ENCODE measurements at regions not wholly inside any gene's neighbourhood (a gene's known extent, or its start where the extent isn't known, plus 50 kb on each side); places are given as distances from the start of the nearest gene placed in this dataset.

DNA sequence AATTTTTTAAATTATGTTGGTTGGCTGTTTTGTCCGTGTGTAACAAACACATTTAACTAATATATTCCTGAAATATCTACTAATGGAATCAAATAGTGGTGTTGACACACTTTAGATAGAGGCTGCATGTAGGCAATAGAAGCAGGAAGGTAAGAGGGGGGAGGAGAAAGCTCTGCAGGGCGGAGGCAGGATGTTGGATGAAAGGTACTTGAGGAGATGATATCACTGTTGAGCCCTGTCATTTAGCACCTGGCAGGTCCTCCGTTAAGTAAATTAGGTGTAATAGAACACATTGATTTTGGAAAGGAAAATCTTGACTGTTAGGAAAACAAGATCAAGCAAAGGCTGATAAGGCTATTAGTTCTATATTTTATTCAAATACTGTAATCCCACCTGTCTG lies 618.7 kb downstream of the PKHD1 start:
- H3K36me3 ChIP-seq (ENCODE audit: insufficient read depth, low read length, poor library complexity, severe bottlenecking), result no peaks in the 10 kb centered on the region
- CTCF ChIA-PET, result no interaction called here

DNA sequence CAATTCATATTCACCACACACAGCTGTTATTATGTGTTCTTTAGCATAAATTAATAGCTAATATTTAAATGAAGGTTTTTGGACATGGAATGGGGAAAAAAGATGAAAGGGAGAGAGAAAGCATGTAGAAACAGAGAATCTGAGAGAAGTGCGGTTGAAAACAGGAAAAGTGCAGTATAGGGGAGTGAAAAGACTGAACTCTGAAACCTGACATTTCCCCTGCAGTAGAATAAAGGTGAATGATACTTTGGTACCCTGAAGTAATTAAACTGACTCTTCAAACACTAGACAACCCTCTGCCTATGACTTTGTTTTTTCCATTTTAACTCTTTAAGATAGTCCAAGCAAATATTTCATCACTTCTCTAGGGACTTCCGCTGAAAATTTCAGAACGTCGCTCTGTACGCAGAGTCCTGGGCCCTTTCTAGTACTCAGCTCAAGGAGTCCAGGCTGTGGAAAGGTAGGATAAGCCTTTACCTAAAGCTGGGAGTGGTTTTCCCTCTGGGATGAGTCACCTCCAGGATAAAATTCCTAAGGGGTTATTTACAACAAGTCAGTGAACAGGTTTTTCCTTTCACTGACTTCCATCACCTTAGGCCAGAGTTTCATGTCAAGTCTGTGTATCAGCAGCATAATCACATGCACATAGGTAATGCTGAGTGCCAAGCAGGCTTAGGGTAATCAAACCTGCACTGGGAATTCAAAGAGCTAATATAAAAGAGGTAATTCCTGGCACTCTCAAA lies 614.5 kb downstream of the PKHD1 start:
- Histone ChIP-seq H3K9me3 (ENCODE audit: low read depth, low read length, poor library complexity, severe bottlenecking) (no peaks in the 10 kb centered on the region), H3K27ac (ENCODE audit: low read depth, low read length, poor library complexity, severe bottlenecking) (no peak overlapping the region), H3K27me3 (replicated peaks; ENCODE audit: insufficient read depth, low read depth, low read length, poor library complexity) (no peaks in the 10 kb centered on the region), H3K36me3 (ENCODE audit: insufficient read depth, low read length, poor library complexity, severe bottlenecking) (no peaks in the 10 kb centered on the region), H3K4me1 (ENCODE audit: insufficient read depth, low read length, poor library complexity, severe bottlenecking) (no peaks in the 10 kb centered on the region), H3K4me3 (ENCODE audit: low read depth, low read length, poor library complexity, severe bottlenecking) (no peak overlapping the region)
- DNase-seq (ENCODE audit: low spot score), result no peak
- intact Hi-C loops (cut with micrococcal nuclease; ENCODE audit: unreplicated experiment), result no loop called here
- ChIA-PET CTCF (no interaction called here), POLR2A (ENCODE audit: low non-redundant PET) (no interaction called here)
- no TSS peak for BruUV-seq (replicated peaks)
- no peak for TF ChIP-seq EZH2 (IDR thresholded peaks at IDR 0.05; ENCODE audit: borderline replicate concordance, low read depth, low read length, poor library complexity, severe bottlenecking)
- TF ChIP-seq, protein P1, sequence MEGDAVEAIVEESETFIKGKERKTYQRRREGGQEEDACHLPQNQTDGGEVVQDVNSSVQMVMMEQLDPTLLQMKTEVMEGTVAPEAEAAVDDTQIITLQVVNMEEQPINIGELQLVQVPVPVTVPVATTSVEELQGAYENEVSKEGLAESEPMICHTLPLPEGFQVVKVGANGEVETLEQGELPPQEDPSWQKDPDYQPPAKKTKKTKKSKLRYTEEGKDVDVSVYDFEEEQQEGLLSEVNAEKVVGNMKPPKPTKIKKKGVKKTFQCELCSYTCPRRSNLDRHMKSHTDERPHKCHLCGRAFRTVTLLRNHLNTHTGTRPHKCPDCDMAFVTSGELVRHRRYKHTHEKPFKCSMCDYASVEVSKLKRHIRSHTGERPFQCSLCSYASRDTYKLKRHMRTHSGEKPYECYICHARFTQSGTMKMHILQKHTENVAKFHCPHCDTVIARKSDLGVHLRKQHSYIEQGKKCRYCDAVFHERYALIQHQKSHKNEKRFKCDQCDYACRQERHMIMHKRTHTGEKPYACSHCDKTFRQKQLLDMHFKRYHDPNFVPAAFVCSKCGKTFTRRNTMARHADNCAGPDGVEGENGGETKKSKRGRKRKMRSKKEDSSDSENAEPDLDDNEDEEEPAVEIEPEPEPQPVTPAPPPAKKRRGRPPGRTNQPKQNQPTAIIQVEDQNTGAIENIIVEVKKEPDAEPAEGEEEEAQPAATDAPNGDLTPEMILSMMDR (conservative IDR thresholded peaks at IDR 0.05; ENCODE audit: low read depth, low read length), result no peak

More for the DNA sequence above, 618.7 kb downstream of the PKHD1 start:
- intact Hi-C loops (cut with micrococcal nuclease; ENCODE audit: unreplicated experiment), result no loop called here
- no peak for DNase-seq (ENCODE audit: low spot score)
- Histone ChIP-seq H3K27ac (ENCODE audit: low read depth, low read length, poor library complexity, severe bottlenecking) (no peak overlapping the region), H3K9me3 (ENCODE audit: low read depth, low read length, poor library complexity, severe bottlenecking) (no peaks in the 10 kb centered on the region), H3K27me3 (replicated peaks; ENCODE audit: insufficient read depth, low read depth, low read length, poor library complexity) (no peaks in the 10 kb centered on the region), H3K4me3 (ENCODE audit: low read depth, low read length, poor library complexity, severe bottlenecking) (no peak overlapping the region), H3K4me1 (ENCODE audit: insufficient read depth, low read length, poor library complexity, severe bottlenecking) (no peaks in the 10 kb centered on the region)
- BruUV-seq (replicated peaks), result no TSS peak
- TF ChIP-seq, protein P1 (conservative IDR thresholded peaks at IDR 0.05; ENCODE audit: low read depth, low read length), result no peak
- TF ChIP-seq EZH2 (IDR thresholded peaks at IDR 0.05; ENCODE audit: borderline replicate concordance, low read depth, low read length, poor library complexity, severe bottlenecking), result no peak
- POLR2A ChIA-PET (ENCODE audit: low non-redundant PET), result no interaction called here

DNA sequence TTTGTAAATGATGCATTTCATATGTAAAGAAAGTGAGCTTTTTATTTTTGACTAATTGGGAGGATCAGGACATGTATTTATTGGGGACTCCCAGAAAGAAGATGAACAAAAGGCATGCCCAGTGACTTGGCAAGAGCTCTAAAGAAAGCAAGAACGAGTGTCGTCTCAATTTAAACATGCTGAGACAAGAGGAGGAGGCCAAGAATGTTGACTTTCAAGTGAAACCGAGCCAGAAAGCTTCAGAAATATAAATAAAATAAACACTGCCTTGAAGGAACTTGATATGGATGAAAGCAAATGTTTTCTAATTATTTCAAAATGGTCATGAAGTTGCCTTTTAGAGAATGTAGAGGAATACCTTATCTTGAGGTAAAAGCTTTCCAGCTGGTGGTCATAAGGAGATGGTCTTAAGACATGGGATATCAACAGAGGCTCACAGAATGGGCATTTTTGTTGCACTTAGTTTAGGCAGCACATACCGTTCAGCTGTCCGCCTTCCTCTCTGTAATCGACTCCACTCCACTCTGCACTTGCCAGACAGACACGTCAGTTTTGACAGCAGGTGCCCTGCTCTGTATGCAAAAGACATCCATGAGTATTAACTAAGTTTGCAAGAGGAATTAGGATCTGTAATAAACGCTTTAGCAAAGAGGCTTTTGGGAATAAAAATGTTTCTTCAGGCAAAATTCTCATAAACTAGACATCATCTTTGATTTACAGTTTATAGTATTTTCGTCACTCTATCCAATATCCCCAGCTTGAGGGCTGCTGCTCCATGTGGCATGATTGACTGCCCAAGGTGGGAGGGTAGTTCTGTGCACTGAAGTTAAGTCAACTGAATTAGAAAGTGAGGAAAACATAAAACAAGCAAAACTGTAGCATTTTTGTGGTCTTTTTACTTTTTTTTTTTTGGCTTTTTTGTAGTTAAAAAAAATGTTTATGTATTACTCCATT lies 613.1 kb downstream of the PKHD1 start:
- H3K27ac ChIP-seq (ENCODE audit: low read depth, low read length, poor library complexity, severe bottlenecking), result no peak overlapping the region
- no peaks in the 10 kb centered on the region for H3K36me3 ChIP-seq (ENCODE audit: insufficient read depth, low read length, poor library complexity, severe bottlenecking)
- ChIA-PET POLR2A (ENCODE audit: low non-redundant PET) (no interaction called here), CTCF (no interaction called here)
- no peaks in the 10 kb centered on the region for H3K4me1 ChIP-seq (ENCODE audit: insufficient read depth, low read length, poor library complexity, severe bottlenecking)
- no peaks in the 10 kb centered on the region for H3K27me3 ChIP-seq (replicated peaks; ENCODE audit: insufficient read depth, low read depth, low read length, poor library complexity)
- no peak for TF ChIP-seq EZH2 (IDR thresholded peaks at IDR 0.05; ENCODE audit: borderline replicate concordance, low read depth, low read length, poor library complexity, severe bottlenecking)
- TF ChIP-seq, protein P1 (conservative IDR thresholded peaks at IDR 0.05; ENCODE audit: low read depth, low read length), result no peak
- intact Hi-C loops (cut with micrococcal nuclease; ENCODE audit: unreplicated experiment), result no loop called here
- no TSS peak for BruUV-seq (replicated peaks)
- DNase-seq (ENCODE audit: low spot score), result no peak
- no peaks in the 10 kb centered on the region for H3K9me3 ChIP-seq (ENCODE audit: low read depth, low read length, poor library complexity, severe bottlenecking)
- H3K4me3 ChIP-seq (ENCODE audit: low read depth, low read length, poor library complexity, severe bottlenecking), result no peak overlapping the region

Data from A673 (cell line).